ENCODE measurements at regions not wholly inside any gene's neighbourhood (a gene's known extent, or its start where the extent isn't known, plus 50 kb on each side); places are given as distances from the start of the nearest gene placed in this dataset.

DNA sequence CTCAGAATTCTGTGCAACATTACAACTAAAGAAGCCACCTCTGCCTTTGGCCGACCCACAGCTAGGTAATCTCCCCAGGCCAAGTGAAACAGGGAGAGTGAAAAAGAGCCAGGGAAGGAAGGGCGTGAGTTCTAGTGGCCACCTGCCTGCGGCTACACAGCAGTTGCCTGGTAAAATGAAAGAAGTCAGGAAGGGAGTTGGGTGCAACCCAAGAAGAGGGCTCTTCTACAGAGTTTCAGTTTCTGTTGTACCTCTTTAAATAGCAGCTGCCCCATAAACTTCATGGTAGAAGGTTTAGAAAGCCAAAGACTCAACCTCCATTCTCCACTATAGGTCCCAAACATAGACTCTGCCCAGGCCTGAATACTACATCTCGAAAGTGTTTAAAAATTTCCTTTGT, 76.2 kb upstream of the TMEM168 start:
- DNase-seq: no peak
- intact Hi-C loops (cut with DNase I; ENCODE audit: low total_unique reads): no loop called here
- H3K9me3 ChIP-seq: peaks cover 0 to 17% (median 0%) of the 10 kb centered on the region in 8 donors
- H3K4me1 ChIP-seq: peaks cover 0 to 19% (median 7%) of the 10 kb centered on the region in 6 donors
- H3K4me3 ChIP-seq: no peak overlapping the region
- 48 to 58% (median 55%) methylated on average over 4 of the region's 4 CpGs for WGBS, 5 donors
- peaks cover 0 to 4% (median 0%) of the 10 kb centered on the region in 6 donors for H3K36me3 ChIP-seq
- no peaks in the 10 kb centered on the region for H3K27me3 ChIP-seq (replicated peaks in 1 of 7)
- TF ChIP-seq POLR2AphosphoS5 (IDR thresholded peaks at IDR 0.05) (no peak), POLR2A (IDR thresholded peaks at IDR 0.05) (no peak)
- TF ChIP-seq, protein P1, sequence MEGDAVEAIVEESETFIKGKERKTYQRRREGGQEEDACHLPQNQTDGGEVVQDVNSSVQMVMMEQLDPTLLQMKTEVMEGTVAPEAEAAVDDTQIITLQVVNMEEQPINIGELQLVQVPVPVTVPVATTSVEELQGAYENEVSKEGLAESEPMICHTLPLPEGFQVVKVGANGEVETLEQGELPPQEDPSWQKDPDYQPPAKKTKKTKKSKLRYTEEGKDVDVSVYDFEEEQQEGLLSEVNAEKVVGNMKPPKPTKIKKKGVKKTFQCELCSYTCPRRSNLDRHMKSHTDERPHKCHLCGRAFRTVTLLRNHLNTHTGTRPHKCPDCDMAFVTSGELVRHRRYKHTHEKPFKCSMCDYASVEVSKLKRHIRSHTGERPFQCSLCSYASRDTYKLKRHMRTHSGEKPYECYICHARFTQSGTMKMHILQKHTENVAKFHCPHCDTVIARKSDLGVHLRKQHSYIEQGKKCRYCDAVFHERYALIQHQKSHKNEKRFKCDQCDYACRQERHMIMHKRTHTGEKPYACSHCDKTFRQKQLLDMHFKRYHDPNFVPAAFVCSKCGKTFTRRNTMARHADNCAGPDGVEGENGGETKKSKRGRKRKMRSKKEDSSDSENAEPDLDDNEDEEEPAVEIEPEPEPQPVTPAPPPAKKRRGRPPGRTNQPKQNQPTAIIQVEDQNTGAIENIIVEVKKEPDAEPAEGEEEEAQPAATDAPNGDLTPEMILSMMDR (IDR thresholded peaks at IDR 0.05 in 8 of 11, conservative IDR thresholded peaks at IDR 0.05 in 3 of 11): no peak
- peak overlapping the region in 2 of 8 donors; percentile 18 to 55 for H3K27ac ChIP-seq

DNA sequence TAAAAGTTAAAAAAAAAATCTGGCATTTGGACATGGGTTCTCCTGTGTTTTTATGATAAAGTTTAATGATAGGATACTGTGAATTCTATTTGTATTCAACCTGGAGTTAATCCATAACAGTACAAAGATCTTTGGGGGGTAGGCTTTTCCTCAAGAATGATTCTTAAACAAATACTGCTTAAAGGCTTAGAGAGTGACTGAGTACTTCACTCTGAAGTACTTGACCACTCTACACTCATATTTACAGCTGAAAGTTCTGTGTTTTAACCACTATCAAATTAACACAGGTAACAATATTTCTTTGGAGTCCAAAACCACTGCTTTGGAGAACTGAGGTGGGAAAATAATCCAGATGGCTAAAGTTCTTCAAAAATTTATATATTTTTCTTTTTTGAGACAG, 74.2 kb upstream of the TMEM168 start:
- Histone ChIP-seq H3K27ac (no peak overlapping the region), H3K4me3 (no peak overlapping the region), H3K9me3 (peaks cover 0 to 11% (median 0%) of the 10 kb centered on the region in 8 donors), H3K36me3 (peaks cover 0 to 4% (median 0%) of the 10 kb centered on the region in 6 donors), H3K27me3 (replicated peaks in 1 of 7) (no peaks in the 10 kb centered on the region), H3K4me1 (peaks cover 0 to 19% (median 7%) of the 10 kb centered on the region in 6 donors)
- intact Hi-C loops (cut with DNase I; ENCODE audit: low total_unique reads): no loop called here
- TF ChIP-seq POLR2AphosphoS5 (IDR thresholded peaks at IDR 0.05) (no peak), POLR2A (IDR thresholded peaks at IDR 0.05) (no peak)
- TF ChIP-seq, protein P1 (IDR thresholded peaks at IDR 0.05 in 8 of 11, conservative IDR thresholded peaks at IDR 0.05 in 3 of 11): no peak
- no peak for DNase-seq

DNA sequence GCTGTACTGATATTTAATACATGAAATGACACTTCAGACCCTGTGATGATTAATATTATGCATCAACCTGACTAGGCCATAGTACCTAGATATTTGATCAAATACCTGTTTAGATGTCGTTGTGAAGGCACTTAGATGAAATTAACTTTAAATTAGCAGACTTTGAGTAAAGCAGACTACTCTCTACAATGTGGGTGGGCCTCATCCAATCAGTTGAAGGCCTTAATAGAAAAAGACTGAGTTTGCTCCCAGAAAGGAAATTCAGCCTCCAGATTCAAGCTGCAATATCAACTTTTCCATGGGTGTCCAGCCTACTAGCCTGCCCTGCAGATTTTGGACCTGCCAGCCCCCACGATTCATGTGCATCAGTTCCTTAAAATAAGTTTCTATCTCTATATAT, 68.6 kb upstream of the TMEM168 start:
- TF ChIP-seq, protein P1 (IDR thresholded peaks at IDR 0.05 in 8 of 11, conservative IDR thresholded peaks at IDR 0.05 in 3 of 11): no peak
- TF ChIP-seq POLR2AphosphoS5 (IDR thresholded peaks at IDR 0.05): no peak
- peaks cover 0 to 11% (median 0%) of the 10 kb centered on the region in 8 donors for H3K9me3 ChIP-seq
- no peak for DNase-seq
- peaks cover 0 to 7% (median 0%) of the 10 kb centered on the region in 6 donors for H3K36me3 ChIP-seq
- intact Hi-C loops (cut with DNase I; ENCODE audit: low total_unique reads): no loop called here
- H3K4me3 ChIP-seq: no peak overlapping the region
- H3K4me1 ChIP-seq: no peaks in the 10 kb centered on the region
- no peaks in the 10 kb centered on the region for H3K27me3 ChIP-seq (replicated peaks in 1 of 7)
- 88 to 91% (median 89%) methylated on average over 2 of the region's 2 CpGs for WGBS, 5 donors
- no peak overlapping the region for H3K27ac ChIP-seq

DNA sequence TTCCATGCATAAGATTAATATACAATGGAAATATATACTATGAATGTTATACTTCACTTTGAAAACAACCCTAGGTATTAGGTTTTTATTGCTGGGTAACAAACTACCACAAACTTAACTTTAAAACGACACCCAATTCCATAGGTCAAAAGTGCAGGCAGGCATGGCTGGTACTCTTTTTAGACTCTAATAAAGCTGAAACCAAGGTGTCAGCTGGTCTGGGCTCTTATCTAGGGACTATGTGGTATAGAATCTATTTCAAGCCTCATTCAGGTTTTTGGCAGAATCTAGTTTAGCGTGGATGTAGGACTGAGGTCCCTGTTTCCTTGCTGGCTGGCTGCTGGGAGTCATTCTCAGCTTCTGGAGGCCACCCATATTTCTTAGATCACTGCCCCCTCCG, 65.0 kb upstream of the TMEM168 start:
- H3K27ac ChIP-seq: no peak overlapping the region
- no peaks in the 10 kb centered on the region for H3K27me3 ChIP-seq (replicated peaks in 1 of 7)
- H3K4me3 ChIP-seq: no peak overlapping the region
- peaks cover 0 to 12% (median 0%) of the 10 kb centered on the region in 6 donors for H3K36me3 ChIP-seq
- no peaks in the 10 kb centered on the region for H3K4me1 ChIP-seq
- intact Hi-C loops (cut with DNase I; ENCODE audit: low total_unique reads): no loop called here
- DNase-seq: no peak
- TF ChIP-seq POLR2AphosphoS5 (IDR thresholded peaks at IDR 0.05): no peak
- TF ChIP-seq, protein P1 (IDR thresholded peaks at IDR 0.05 in 8 of 11, conservative IDR thresholded peaks at IDR 0.05 in 3 of 11): no peak
- TF ChIP-seq POLR2A (IDR thresholded peaks at IDR 0.05): no peak
- peaks cover 0 to 2% (median 0%) of the 10 kb centered on the region in 8 donors for H3K9me3 ChIP-seq
- 87 to 93% (median 92%) methylated on average over 3 of the region's 3 CpGs for WGBS, 5 donors

All from spleen (tissue), 11 donors.